COR-L47 (cell line): ENCODE measurements at regions not wholly inside any gene's neighbourhood (a gene's known extent, or its start where the extent isn't known, plus 50 kb on each side); places are given as distances from the start of the nearest gene placed in this dataset.

ENCODE experiments used
- DNase-seq: peaks from one replicate; lab custom pipeline; 2025; lab: John Stamatoyannopoulos, UW

DNA sequence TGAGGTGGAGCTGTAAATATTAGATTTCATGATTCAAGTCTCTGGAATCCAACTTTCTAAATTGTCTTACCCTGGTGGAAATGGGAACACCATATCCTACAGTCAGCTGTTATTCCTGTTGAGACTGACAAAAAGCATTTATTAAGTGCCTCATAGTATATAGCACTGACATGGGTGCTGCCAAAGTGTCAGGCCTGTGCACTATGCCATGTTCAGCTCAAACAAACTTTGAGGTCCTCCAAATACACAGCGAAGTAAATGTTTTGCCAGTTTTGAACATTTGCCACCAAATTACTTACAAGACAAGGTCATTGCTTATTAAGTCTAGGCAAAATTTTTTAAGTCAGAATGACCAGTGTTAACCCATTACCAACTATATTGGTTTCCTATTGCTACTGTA is 162.9 kb upstream of the SLC25A13 start:
- no peak for DNase-seq

DNA sequence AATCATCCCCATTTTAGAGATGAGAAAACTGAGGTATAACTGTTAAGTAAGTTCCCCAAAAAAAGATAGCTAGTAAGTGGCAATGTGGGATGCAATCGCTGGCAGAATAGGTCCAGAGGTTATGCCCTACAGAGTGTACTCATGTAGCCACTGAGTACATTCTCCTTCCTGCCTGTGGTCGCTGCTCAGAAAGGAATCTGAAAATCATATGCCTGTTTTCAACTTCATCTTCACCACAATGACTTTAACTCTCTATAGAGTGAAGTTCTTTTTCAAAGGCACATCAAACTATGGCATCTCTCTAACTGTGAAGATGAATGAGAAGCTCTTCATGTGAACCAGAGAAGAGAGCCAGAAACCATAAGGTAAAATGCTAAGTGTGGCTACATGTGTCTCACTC is 162.2 kb upstream of the SLC25A13 start:
- no peak for DNase-seq

DNA sequence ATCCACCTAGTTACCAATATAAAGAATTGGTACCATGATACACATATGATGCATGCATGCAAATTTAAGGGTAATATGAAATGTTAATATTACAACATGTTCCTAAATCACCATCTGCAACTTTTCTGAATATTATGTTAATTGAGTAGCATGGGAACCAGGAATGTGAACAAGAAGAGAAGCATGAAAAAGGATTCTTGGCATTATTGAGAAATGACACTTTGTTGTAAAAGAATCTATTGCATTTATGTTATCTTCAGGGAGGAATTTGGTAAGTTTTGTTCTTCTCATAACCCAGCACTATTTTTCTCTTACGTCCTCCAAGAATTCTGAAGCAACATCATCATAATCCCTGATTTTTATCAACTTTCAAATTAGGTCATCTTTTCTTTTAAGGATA is 159.9 kb upstream of the SLC25A13 start:
- no peak for DNase-seq

GRCh38 chr7:96479015-96479645 is 157.2 kb upstream of the SLC25A13 start:
- no peak for DNase-seq

DNA sequence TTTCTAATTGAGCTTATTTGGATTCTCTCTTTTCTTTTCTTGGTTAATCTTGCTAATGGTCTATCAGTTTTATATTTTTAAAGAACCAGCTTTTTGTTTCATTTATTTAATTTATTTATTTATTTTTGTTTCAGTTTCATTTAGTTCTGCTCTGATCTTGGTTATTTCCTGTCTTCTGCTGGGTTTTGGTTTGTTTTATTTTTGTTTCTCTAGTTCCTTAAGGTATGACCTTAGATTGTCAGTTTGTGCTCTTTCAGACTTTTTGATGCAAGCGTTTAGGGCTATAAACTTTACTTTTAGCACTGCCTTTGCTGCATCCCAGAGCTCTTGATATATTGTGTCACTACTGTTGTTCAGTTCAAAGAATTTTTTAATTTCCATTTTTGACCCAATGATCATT is 149.7 kb upstream of the SLC25A13 start:
- DNase-seq: no peak

DNA sequence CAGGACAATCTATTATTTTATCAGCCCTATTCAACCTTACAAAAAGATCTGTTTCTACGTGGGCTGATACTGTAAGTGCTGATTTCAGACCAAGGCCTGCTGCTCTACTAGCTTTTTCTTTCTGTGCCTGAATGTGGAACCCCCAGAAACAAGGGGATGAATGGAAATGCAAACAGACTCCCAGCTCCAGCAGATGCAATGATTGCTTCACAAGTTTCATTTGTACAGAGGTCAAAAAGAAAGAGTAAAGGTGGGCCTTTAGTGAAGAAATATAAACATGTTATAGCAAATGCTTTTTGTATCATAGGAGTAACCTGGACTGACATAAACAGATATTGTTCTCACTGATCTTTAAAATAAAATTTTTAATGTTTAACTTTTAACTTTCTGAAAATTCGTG is 130.2 kb upstream of the SLC25A13 start:
- DNase-seq: no peak

DNA sequence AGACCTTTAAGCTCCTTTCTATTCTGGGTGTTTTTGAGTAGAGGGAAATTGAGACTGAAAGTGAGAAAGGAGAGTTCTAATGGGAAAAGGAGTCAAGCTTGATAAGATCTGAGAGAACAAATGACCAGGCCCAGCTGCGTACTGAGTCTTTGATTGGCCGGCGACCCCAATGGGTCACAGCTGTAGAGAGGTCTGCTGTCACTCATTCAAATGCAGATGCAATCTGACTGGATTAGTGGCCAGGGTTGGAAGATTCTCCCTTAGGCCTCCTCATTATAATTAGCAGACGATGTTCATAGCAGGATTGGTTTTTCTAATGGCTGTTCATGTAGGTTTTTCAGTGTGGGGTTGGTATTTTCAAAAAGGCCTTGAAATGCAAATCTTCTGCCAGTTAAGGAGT is 127.2 kb upstream of the SLC25A13 start:
- no peak for DNase-seq

DNA sequence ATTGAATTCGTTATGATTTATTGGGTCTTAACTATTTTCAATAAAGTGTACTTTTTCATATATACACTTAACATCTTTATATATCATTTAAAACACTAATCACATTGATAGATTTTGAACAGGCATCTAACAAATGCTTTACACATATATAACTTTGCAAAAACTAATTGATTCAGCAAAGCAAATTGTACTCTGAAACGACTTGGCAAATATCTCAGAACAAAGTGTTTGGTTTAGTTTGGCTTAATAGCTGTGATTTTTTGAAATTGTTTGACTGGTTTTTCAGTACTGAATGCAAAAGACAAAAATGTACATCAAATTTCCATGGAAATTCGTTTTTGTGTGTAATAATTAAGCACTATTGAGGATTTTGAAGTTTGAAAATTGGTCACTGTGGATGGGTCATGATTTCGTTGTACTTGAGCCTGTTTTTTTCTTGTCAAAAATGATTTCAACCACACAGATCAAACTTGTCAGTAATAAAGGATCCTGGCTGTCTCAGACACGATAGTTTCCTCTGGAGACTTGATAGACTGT is 125.3 kb upstream of the SLC25A13 start:
- DNase-seq: no peak

- DNase-seq: no peak
These were observed 119.7 kb upstream of the SLC25A13 start for GRCh38 chr7:96441436-96442084.

GRCh38 chr7:96440328-96440727 is 118.4 kb upstream of the SLC25A13 start:
- DNase-seq: no peak

DNA sequence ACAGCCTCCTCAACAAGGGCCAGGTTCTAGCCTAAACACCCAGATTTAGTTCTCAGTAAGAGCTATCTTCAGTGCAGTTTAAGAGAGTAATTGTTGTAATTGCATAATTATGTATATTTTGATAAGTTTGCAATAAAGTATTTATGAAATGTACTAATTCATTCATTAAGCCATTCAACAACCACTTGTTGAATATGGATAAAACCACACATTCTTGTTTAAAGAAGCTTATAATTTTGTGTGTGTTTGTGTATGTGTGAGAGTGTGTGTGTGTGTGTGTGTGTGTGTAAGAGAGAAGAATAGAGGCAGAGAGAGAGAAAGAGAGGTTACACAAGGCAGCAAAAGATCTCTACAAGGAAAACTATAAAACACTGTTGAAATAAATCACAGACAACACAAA is 115.0 kb upstream of the SLC25A13 start:
- no peak for DNase-seq

GRCh38 chr7:96430356-96430755 is 108.5 kb upstream of the SLC25A13 start:
- DNase-seq: no peak

GRCh38 chr7:96427143-96427542 is 105.2 kb upstream of the SLC25A13 start:
- DNase-seq: no peak

- DNase-seq: no peak
These were observed 104.8 kb upstream of the SLC25A13 start for GRCh38 chr7:96426685-96427084.

DNA sequence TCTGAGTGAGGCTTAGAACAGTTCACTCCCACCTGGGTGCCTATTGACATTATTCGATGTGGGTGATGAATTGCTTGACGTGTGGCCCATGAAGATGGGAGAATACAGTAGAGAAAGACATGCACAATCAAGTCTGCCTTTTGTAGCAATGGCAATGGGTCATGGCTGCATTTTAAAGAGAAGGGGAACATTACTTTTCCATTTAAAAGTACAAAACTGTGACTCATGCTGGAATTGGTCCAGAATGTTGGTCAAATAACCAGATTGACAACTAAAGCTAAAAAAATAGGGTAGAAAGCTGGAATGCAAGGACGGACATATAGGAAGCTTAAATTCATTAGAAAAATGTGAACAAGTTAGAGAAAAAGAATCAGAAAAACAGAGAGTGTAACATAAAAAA is 104.1 kb upstream of the SLC25A13 start:
- DNase-seq: no peak

DNA sequence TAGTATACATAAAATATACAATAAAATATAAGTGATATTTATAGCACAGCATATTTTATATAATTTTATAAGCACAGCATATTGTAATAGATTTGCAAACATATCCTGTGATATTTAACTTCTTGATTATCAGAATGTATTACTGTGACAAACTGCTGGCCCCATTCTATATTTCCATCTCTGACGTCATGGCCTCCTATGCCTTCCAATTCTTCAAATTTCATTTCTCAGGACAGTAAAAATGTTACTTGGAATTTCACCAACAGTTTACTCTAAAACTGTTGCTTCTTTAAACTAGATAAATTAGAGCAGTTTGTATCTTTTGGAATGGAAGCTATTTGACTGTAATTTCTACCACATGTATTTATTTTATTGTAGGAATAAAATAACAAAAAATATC is 102.5 kb upstream of the SLC25A13 start:
- no peak for DNase-seq

DNA sequence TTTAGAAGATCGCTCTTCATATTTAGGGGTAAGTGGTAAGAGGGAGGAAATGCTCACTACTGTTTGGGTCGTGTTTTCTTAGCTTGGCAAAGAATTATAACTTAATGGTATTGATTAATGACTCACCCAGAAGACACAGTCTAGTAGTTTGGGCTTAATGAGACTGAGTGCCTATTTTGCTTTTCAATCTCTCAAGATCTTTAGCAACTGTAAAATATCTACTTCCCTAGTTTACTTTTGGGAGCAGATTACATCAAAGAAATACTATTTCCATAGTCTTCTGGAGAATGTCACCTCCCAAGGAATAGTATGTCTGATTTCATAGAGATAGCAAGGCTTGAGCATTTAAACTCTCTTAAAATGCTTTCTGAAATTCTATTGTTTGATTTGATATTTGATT is 100.5 kb upstream of the SLC25A13 start:
- no peak for DNase-seq

DNA sequence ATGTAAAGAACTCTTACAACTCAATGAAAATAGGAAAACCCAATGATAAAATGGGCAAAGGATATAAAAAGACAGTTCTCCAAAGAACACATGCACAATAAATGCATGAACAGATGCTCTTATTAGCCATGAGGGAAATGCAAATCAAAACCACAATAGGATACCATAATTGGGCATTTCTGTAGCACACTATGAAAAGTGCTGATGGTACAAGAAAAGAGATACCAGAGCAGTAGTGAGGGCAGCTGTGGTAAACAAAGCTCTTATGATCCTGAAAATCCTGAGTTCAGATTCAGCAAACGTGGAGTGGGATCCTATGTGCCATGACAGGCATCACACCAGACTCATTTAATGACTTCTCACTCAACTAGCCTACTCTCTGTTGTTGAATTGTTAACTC is 96.7 kb upstream of the SLC25A13 start:
- no peak for DNase-seq

DNA sequence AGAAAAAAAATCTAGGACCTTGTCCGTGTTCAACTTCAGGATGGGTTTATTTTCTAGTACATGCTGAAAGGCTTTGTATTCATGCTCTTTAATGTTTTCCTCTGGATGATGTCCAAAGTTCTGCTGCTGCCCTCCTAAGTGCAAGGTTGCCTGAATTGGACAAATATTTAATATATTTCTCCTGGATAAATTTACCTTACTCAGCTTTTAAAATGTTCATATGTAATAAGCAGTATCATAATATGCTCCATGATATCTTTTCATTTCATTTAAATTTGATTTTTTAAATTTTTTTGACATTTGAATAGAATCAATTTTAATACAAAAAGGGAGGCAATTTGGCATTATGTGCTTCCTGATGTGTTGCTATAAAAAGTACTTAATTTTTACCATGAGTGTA is 95.9 kb upstream of the SLC25A13 start:
- DNase-seq: no peak

DNA sequence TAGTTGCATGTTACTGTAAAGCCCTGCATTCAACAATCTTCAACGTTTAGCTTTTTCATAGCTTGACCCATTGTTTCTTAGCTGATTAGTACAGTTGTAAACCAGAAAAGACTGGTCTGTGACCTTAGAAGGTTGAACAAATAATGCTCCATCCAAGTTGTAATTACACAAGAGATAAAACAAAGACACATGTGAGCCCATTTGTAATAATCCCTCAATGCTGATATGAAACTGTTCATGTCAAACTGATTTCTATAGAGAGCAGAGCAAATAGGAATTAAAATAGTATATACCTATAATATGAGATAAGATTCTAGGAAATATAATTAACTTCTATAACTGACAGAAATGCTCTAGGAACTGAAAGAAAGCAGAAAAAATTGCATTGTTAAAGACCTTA is 94.7 kb upstream of the SLC25A13 start:
- no peak for DNase-seq

DNA sequence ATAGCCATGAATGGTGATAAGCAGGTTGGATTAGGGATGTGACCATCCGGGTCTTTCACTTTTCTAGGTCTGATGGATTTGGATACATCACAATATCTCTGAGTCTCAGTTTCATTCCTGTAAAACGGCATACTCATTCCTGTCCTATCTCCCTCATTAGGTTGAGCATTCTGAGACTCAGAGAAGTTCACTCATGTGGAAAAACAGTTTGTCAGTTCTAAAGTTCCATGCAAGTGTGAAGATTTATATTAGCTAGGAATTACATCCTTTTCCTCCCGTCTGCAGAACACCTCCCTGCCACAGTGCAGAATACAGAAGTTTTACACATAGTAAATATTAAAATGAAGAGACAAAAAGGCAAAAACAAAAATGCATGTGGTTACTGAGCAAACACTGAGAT is 94.2 kb upstream of the SLC25A13 start:
- DNase-seq: no peak

DNA sequence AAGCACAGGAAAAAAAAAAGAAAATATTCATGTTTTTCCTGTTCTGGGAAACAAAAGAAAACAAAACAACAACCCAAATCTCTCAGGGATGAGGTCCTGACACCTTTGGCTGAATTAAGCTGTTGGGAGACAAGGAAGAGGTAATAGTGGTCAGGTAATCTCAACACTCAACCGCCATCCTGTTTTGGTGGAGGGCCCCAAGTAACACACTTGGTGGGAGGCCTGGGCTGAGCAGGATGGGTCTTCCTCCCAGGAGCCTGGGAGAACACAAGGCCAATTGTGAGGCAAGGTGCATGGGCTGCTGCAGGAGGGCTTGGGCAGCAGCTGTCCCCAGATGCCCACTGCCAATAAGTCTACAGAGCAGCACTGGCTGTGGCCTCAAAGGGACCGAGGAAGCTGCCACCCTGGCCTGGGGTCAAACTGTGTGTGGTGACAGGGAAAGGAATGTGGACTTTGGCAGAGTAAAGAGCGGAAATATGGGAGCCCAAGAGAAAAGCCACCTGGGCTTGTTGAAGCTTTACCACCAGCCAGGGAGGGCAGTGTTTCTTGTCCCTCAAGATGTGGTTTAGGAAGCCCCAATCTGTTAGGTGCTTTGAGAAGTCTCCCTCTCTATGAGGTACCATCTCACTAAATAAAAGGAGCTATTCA is 93.5 kb upstream of the SLC25A13 start:
- DNase-seq: no peak

GRCh38 chr7:96414931-96415292 is 93.0 kb upstream of the SLC25A13 start:
- peak; percentile 50 for DNase-seq
